Breast epithelium (tissue), 4 donors: ENCODE measurements at regions not wholly inside any gene's neighbourhood (a gene's known extent, or its start where the extent isn't known, plus 50 kb on each side); places are given as distances from the start of the nearest gene placed in this dataset.
A peak's percentile ranks its signal among the peaks of the same experiment; 100 is the strongest.
"Not testable (repeated sequence)": the region's sequence is repeated elsewhere in the genome, so short reads cannot be mapped to it uniquely, and the experiment has no call there.

ENCODE experiments used
- DNase-seq, 2 donors: peaks; one replicate each; pipeline ENCODE4 v3.0.0-alpha.2; 2019; ENCODE audit warnings: low spot score in 2 of 2
- H3K27ac ChIP-seq, 2 donors: fragments of 200-600 bp; sonication (generic) in 1 of 2; one replicate each; pipeline ENCODE4 v1.5.1; 2016 to 2019; ENCODE audit warnings: mild to moderate bottlenecking in 1 of 2
- H3K27me3 ChIP-seq, 2 donors: fragments of 200-600 bp; sonication (generic) in 1 of 2; one replicate each; pipeline versions ENCODE4 v1.5.1 to v1.6.0; 2017 to 2019; ENCODE audit warnings: control low read depth in 1 of 2, mild to moderate bottlenecking in 1 of 2
- H3K36me3 ChIP-seq: fragments of 200-600 bp; one replicate; pipeline ENCODE4 v1.5.1; 2019
- H3K4me1 ChIP-seq, 2 donors: fragments of 200-600 bp; sonication (generic); one replicate each; pipeline ENCODE4 v1.5.1; 2016 to 2019; ENCODE audit warnings: control low read depth in 1 of 2
- H3K4me3 ChIP-seq, 3 donors: fragments of 200-600 bp; sonication (generic); 1 replicate in 2 of 3; 2 replicates in 1 of 3; pipeline ENCODE4 v1.5.1; 2016 to 2019; ENCODE audit warnings: mild to moderate bottlenecking in 3 of 3, moderate library complexity in 2 of 3
- H3K9me3 ChIP-seq, 2 donors: fragments of 200-600 bp; sonication (generic) in 1 of 2; one replicate each; pipeline ENCODE4 v1.5.1; 2016 to 2019; ENCODE audit warnings: control low read depth in 1 of 2
- CTCF ChIP-seq, 3 donors: fragments of 450-650 bp; IDR thresholded peaks; one replicate each; pipeline ENCODE4 v1.5.1; 2016 to 2017; ENCODE audit warnings: antibody characterized with exemption in 3 of 3, mild to moderate bottlenecking in 3 of 3, moderate library complexity in 3 of 3
- POLR2A ChIP-seq: fragments of 450-650 bp; IDR thresholded peaks from one replicate; pipeline ENCODE4 v1.6.1; 2016; ENCODE audit warnings: antibody characterized with exemption, mild to moderate bottlenecking, moderate library complexity
- POLR2AphosphoS5 ChIP-seq, 3 donors: sonication (generic); formaldehyde crosslinking; IDR thresholded peaks; one replicate each; pipeline ENCODE4 v1.6.1; 2017; ENCODE audit warnings: antibody characterized with exemption in 3 of 3
- intact Hi-C: fragments of 100-400 bp; cut with DNase I; formaldehyde crosslinking; loops from one replicate; pipeline ENCODE4 v1.15.1; 2023; ENCODE audit warnings: low total_unique reads

- H3K27ac ChIP-seq, H3K4me3 ChIP-seq, H3K4me1 ChIP-seq, DNase-seq, H3K36me3 ChIP-seq, H3K27me3 ChIP-seq, intact Hi-C loops: not testable (repeated sequence)
- peaks cover 13 to 17% of the 10 kb centered on the region in 2 donors for H3K9me3 ChIP-seq
Observed at GRCh38 chr18:14223919-14224318, 91.7 kb upstream of the ZNF519 start.

GRCh38 chr18:14223231-14223822, 91.1 kb upstream of the ZNF519 start:
- DNase-seq, H3K27ac ChIP-seq, H3K4me1 ChIP-seq, H3K4me3 ChIP-seq, H3K27me3 ChIP-seq, intact Hi-C loops, H3K36me3 ChIP-seq: not testable (repeated sequence)
- H3K9me3 ChIP-seq: peaks cover 13 to 17% of the 10 kb centered on the region in 2 donors

GRCh38 chr18:14222354-14223221, 90.4 kb upstream of the ZNF519 start:
- H3K27ac ChIP-seq, H3K4me1 ChIP-seq, H3K27me3 ChIP-seq, H3K4me3 ChIP-seq, H3K36me3 ChIP-seq, intact Hi-C loops: not testable (repeated sequence)
- DNase-seq: peak in 1 of 2 donors; percentile 48
- H3K9me3 ChIP-seq: peaks cover 13 to 17% of the 10 kb centered on the region in 2 donors

- H3K36me3 ChIP-seq: no peaks in the 10 kb centered on the region
- no peak overlapping the region for H3K27ac ChIP-seq
- intact Hi-C loops: no loop called here
- H3K4me1 ChIP-seq: no peaks in the 10 kb centered on the region
- TF ChIP-seq POLR2AphosphoS5 (IDR thresholded peaks at IDR 0.05) (no peak), CTCF (IDR thresholded peaks at IDR 0.05) (no peak), POLR2A (no peak)
- H3K27me3 ChIP-seq: no peaks in the 10 kb centered on the region
- peaks cover 13 to 17% of the 10 kb centered on the region in 2 donors for H3K9me3 ChIP-seq
- no peak overlapping the region for H3K4me3 ChIP-seq
- DNase-seq: no peak
Observed at GRCh38 chr18:14221689-14222088, 89.5 kb upstream of the ZNF519 start.

- H3K4me1 ChIP-seq, H3K27me3 ChIP-seq, DNase-seq, intact Hi-C loops, H3K36me3 ChIP-seq, H3K9me3 ChIP-seq, H3K4me3 ChIP-seq, H3K27ac ChIP-seq: not testable (repeated sequence)
Observed at GRCh38 chr18:14215952-14216351, 83.7 kb upstream of the ZNF519 start.

GRCh38 chr18:14203424-14203823, 71.2 kb upstream of the ZNF519 start:
- H3K4me3 ChIP-seq, H3K27ac ChIP-seq, DNase-seq, H3K36me3 ChIP-seq, H3K9me3 ChIP-seq, H3K27me3 ChIP-seq, H3K4me1 ChIP-seq, intact Hi-C loops: not testable (repeated sequence)

- DNase-seq, H3K27ac ChIP-seq, H3K9me3 ChIP-seq, H3K36me3 ChIP-seq, H3K4me3 ChIP-seq, H3K4me1 ChIP-seq, H3K27me3 ChIP-seq, intact Hi-C loops: not testable (repeated sequence)
Observed at GRCh38 chr18:14190776-14191442, 58.7 kb upstream of the ZNF519 start.

- no peaks in the 10 kb centered on the region for H3K36me3 ChIP-seq
- no peak for DNase-seq
- TF ChIP-seq POLR2AphosphoS5 (IDR thresholded peaks at IDR 0.05): no peak
- TF ChIP-seq CTCF (IDR thresholded peaks at IDR 0.05): no peak
- TF ChIP-seq POLR2A: no peak
- H3K4me1 ChIP-seq: no peaks in the 10 kb centered on the region
- intact Hi-C loops: no loop called here
- H3K27me3 ChIP-seq: no peaks in the 10 kb centered on the region
- H3K27ac ChIP-seq: no peak overlapping the region
- H3K9me3 ChIP-seq: no peaks in the 10 kb centered on the region
- no peak overlapping the region for H3K4me3 ChIP-seq
Observed at GRCh38 chr18:14189858-14190257, 57.6 kb upstream of the ZNF519 start.

- DNase-seq, H3K27ac ChIP-seq, intact Hi-C loops: not testable (repeated sequence)
Observed at GRCh38 chr18:14188751-14189406, 56.6 kb upstream of the ZNF519 start.

More at GRCh38 chr18:14188751-14189406, 56.6 kb upstream of the ZNF519 start:
- not testable (repeated sequence) for H3K9me3 ChIP-seq, H3K36me3 ChIP-seq, H3K4me3 ChIP-seq, H3K27me3 ChIP-seq, H3K4me1 ChIP-seq
